GM19025 (cell line): ENCODE measurements at regions not wholly inside any gene's neighbourhood (a gene's known extent, or its start where the extent isn't known, plus 50 kb on each side); places are given as distances from the start of the nearest gene placed in this dataset.
"Not testable (repeated sequence)": the region's sequence is repeated elsewhere in the genome, so short reads cannot be mapped to it uniquely, and the experiment has no call there.

Experiments used
- ATAC-seq: cut with Tn5 transposase; IDR thresholded peaks from one replicate; pipeline ENCODE4 v1.9.1; 2021; ENCODE audit warnings: mild to moderate bottlenecking, low read depth, moderate library complexity; ENCODE audit not compliant: unreplicated experiment

DNA sequence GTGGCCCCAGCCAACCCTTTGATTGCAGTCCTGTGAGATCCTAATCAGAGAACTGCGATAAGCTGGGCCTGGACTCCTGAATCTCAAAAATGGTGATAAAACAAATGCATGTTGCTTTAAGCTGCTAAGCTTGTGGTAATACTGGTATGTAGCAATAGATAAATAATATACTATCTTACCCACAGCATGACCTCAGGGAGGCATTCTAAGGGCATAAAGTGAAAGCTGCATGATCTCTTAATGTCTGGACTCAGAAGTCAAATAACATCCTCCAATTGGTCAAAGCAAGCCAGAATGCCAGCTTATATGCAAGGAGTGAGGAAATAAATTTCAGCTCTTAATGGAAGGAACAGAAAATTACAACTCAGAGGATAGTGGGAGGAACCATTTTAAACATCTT, 246.1 kb downstream of the FSIP2 start:
- no peak for ATAC-seq

DNA sequence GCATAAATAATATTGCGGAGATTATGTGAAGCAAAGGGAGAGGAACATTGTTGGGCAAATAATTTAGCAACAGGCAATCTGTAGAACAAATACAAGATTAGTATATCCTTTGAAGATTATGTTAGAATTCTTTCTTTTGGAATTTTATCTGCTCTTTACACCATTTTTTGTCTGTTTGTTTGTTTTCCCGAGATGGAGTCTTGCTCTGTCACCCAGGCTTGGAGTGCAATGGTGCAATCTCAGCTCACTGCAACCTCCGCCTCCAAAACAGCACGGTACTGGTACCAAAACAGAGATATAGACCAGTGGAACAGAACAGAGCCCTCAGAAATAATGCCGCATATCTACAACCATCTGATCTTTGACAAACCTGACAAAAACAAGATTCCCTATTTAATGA, 250.3 kb downstream of the FSIP2 start:
- not testable (repeated sequence) for ATAC-seq

DNA sequence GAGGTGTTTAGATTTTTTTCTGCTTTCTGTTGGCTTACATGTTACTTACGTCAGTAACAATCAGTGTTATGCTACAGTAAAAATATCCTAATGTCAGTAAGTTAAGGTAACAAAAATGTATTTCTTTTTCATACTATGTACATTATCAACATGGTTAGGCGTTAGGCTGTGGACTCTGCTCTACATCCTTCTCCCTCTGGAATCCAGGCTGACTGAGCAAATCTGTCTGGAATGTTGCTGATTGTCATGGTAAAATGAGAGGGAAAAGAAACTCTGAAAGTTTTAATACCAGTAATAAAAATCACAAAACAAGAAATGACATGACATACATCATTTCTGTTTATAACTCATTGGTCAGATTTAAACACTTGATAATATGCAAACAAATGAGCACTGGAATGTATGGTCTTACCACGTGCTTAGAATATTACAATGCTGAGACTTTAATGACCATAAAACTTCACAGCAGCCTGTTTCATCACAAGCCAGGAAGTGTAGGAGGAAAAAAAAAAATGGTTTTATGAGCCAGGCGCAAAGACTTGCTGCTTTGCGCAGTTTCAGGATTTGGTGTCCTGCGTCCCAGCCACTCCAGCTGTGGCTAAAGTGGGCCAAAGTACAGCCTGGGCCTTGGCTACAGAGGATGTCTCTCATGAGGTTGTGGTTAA, 252.4 kb downstream of the FSIP2 start:
- ATAC-seq, result no peak

DNA sequence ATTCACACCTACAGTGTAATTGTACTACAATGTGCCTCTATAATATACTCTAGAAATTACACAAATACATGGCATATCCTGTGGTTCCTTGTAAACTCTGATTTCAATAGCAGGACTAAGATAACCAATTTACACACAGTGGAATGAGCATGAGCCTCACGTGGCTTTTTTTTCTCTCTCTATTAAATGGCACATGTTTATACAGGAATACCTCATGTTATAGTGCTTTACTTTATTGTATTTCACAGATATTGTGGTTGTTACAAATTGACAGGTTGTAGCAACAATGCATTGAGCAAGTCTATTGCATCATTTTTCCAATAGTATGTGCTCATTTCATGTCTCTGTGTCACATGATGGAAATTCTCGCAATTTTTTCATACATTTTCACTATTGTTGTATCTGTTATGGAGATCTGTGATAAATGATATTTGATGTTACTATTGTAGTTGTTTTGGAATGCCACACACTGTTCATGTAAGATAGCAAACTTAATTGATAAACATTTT, 260.0 kb downstream of the FSIP2 start:
- ATAC-seq, result no peak

DNA sequence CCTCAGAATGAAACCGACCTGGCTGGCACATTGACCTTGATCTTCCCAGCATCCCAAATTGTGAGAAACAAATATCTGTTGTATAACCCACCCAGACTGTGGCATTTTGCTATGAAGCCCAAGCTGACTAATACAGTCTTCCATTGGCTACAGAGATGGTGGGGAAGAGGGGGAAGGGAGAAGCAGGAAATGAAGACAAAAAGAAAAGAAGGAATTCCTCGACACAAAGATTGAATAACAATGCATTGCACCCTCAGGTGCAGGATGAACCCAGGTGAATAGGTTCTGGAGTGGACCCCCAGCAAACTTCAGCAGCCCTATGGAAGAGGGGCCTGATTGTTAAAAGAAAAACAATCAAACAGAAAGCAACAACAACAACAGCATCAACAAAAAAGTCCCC, 270.7 kb downstream of the FSIP2 start:
- no peak for ATAC-seq

DNA sequence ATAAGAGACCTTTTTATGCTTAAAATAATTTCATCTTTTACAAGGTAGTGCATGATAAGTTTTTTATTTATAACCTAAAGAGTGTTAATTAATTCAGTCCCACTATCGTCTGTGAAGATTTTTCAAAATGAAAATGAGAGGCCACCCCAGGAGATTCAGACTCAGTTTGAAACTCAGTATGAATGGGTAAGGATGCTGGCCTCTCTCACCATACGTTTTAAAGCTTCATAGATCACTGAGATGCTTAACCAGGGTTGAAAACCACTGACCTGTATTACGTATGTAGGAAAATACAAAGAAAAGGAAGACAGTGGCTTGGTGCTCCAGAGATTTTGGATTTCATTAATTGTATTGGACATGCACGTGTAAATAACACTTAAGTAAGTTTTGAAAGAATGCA, 278.7 kb downstream of the FSIP2 start:
- ATAC-seq, result no peak

DNA sequence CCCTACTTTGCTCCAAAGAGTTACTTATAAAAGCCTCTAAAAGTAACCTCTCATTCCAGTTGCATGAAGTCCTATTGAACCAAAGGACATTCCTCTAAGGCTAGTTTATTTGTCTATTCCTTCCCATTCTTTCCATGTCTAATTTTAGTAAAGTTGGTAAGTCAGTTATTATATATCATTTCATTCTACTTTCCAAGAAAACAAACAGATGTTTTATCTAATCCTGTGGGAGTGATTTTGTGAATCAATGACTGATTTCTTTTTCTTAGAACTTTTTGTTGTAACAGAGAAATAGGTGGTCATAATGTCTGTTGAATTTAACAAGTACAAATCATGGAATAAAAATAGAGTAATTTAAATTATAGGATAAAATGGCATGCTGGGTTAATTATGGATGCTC, 286.3 kb downstream of the FSIP2 start:
- no peak for ATAC-seq

DNA sequence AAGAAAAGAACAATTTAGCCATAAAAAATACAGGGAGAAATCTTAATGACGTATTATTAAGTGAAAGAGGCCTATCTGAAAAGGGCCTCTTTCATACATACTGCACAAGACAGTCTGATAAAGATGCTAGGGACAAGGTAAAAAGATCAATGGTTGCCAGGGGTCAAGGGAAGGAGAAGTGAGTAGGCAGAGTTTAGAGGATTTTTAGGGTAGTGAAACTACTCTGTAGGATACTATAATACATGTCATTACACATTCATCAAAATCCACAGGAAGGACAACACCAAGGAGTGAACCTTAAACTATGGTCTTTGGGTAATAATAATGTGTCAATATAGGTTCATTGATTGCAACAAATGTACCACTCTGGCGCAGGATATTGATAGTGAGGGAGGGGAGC, 289.3 kb downstream of the FSIP2 start:
- ATAC-seq, result no peak

DNA sequence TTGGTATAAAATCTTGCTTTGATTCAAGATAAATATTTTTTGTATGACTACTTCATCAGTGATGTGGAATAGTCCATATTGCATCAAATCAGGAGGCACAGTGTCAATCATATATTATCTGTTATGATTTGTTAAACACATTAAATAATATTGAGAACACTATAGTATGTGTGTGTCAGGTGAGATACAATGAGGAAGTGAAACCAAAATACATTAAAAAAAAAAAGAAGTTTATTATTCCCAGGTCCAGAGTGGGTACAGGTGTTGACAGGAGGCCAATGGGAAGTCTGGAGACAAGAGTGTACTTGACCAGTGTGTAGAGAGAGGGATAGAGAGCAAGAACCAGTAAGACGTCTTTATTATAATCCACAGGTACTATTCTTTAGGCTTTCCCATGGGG, 292.6 kb downstream of the FSIP2 start:
- ATAC-seq, result no peak

DNA sequence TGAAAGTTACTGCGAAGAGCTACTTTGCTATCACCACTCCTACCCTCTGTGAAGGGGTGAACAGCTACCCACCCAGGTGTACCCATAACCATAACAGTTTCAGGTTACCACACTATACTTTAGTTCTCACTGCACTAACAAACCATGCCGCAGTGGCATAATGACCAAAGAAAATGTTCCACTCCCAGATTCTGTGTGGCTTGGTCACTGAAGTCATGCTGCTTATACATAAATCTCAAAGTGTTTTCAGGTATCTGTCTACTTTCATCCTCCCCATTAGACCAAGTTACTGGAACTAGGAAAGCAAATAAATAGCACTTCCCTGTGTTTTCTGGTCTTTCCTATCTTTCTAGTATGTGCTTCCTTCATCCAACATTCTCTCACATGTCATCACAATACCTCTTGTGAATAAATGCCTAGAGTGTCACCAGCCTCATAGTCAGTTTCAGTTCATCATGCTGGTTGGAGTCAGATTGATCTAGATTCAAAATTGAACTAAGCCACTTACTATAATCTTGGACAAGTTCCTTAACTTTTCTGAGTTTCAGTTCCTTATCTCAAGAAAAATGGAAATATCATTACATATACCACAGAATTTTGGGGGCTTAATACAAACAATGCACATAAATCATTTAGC, 293.6 kb downstream of the FSIP2 start:
- ATAC-seq, result no peak

DNA sequence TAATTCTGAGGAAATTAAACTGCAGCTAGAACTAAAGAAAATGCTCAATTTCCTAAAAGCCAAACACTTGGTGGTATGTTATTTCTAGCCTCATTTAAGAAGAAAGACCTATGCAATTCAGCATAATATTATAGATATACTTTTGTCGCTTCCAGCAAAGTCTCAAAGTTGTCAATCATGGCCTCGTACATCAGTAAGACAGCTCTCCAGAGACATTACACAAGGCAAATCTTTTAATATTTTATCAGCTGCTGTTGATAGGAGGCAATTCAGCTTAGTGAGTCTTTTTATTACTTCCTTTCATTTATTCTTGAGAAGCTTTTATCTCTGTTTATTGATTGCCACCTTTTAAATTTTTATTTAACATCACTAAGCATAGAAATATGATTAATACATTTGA, 294.3 kb downstream of the FSIP2 start:
- no peak for ATAC-seq

DNA sequence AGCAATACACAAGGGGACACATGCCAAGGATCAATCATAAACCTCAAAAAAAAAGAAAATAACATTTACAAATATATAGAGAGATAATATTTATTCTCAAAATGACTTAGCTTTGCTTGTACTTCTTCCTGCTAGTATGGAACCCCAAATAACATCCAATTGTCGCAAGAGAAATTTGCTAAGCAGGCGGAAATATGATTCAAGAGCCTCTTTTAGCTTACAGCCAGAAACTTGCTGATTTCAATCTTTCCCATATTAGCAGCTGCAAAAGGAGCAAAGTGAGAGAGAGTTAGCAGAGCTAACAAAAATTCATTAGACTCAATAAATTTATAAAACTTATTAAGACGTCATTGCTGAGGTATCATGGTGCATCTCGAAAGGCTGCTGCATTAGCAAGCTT, 294.9 kb downstream of the FSIP2 start:
- no peak for ATAC-seq

DNA sequence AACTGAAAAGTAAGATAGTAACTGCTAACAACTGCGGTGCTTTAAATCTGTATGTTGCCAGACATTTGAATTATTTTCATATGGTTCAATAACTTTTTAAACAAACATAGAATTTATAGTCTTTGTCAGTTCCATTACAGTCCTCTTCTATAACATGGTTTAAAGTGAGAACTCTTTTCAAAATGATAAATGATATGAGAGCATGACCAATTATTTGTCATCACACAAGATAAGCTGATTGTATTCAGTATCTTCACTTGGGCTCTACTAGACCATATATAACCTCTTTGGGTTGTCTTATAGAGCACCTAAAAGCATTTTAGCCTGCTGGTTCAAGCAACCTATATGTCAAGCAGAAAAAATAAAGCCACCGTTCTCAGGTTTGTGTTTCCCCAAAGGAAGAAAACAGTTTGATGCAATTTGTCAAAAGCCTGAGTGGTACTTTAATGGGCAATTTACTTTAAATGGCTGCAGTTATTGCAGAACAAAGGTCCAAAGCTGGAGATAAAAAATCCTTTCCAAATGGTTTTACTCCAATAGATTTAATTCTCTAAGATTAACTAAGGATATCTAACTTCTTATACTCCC, 298.4 kb downstream of the FSIP2 start:
- no peak for ATAC-seq

DNA sequence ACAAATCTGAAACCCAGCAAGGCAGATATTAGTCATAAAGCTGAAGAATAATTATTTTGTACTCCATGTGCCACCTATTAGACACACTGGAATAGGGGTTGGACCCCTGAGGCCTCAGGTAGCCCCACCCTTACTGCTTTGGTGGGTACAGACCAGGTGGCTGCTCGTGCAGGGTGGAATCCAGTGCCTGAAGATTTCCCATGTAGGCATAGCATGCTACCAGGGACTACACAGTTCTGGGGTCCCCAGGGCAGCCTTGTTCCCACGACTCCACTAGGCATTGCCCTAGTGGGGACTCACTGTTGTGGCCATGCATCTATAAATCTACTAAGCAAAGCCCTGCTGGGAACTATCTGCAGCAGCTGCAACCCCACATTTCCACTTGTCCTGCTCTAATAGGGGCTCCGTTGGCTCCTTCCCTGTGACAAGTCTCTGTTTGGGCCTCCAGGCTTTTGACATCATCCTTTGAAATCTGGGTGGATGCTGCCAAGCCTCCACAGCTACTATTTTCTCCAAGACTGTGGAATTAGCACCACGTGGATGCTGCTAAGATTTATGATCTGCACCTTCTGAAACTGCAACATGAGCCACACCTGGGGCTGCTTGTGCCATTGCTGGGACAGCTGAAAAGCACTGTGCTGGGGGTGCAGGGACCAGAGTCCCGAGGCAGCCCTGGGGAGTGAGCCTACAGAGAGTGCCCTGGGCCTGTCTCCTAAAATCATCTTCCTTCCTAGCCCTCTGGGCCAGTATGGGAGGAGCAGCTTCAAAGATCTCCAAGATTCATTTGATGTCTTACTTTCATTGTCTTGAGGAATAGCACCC, 303.8 kb downstream of the FSIP2 start:
- ATAC-seq, result no peak

DNA sequence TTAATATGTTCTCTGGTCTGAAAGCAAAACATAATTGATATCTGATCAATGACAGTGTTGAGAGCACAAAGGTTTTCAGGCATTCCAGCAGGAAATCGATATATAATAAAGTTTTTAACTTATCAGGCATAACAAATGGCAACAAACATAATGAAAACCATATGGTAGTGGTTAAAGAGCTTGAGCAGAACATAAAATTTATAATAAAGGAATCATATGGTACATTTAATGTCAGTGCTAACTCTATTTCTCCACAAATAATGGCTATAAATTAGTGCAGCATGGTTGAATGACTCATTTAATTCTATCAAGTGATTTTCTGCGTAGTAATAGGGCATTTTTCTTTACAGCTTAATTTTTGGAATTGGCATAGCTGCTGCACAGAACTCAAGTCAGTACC, 306.2 kb downstream of the FSIP2 start:
- ATAC-seq, result no peak

DNA sequence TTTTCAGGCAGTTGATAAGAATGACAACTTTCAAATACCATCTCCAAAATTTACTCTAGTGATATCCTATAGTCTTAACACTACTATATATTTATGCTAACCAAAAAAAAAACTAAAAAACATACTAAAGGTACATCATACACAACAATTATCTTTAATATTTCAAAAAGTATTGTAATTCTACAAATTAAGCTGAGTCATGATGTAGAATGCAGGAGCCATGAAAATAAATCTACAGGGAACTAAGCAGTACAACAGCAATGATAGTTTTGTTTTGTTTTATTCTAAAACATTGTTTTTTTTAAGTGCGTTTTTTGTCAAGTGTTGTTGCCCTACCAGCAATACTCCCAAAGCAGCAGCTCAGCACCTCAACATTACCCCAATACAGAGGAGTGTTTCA, 314.3 kb downstream of the FSIP2 start:
- no peak for ATAC-seq

DNA sequence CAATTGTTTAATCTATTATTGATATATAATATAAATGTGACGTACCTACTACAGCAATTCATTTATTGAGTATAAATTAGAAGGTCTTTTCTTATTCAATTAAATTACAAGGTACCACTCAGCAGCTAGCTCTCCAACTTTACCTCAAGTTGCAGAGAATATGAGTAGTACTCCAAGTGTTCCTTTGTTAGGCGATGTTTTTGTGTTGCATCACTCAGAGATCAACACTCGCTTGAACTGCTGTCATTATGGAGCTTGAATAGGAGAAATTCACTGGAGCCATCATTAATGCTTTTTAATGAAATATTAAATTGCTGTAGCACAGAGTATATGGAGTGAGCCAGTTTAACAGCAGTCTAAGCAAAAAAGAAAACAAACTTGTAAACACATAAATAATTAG, 320.0 kb downstream of the FSIP2 start:
- no peak for ATAC-seq

DNA sequence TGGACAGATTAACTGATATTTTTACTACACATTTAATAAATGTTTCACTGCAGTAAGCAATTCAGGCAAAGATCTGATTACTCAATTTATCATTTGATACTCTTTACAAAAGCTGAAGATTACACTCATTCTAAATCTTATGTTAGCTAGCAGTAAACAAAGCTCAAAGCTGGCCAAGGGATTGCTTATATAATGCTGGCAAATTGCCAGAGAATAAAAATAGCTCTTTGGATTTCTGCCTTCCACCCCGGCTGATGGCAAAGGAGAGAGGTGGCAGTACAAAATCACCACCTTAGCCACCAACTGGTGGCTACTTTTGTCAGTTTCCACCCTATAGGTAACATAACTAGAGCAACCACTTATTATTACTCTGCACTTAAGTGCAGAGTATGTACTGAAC, 320.5 kb downstream of the FSIP2 start:
- ATAC-seq, result no peak

DNA sequence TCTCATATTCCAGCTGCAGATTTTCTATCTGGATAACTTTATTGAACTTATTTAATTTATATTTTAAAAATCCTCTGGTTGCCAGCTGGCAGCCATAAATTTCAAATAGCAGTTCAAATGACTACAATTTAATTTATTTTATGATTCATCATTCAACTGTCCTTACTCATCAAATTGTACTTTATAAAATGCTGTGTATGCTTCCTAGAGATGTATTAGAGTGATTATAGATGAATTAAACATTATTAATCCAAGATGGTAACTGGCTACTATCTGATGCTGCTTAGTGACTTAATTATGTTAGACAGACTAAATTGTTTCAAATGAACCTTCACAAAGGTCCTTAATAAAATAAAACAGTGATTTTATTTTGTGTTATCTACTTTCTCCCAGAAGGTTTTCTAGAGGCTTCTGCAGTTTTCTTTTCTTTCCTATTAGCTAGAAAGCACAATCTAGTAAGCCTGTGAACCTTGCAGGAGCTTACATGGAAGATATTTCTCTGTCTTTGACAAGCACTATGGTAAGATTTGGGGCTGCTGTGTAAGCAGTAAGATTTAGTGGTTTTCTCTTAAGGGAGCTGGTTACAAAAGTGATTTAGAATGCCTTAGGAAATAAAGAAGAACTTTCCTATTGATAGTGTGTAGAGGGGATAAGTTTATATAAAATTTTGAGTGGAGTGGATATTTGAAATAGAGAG, 322.3 kb downstream of the FSIP2 start:
- no peak for ATAC-seq

DNA sequence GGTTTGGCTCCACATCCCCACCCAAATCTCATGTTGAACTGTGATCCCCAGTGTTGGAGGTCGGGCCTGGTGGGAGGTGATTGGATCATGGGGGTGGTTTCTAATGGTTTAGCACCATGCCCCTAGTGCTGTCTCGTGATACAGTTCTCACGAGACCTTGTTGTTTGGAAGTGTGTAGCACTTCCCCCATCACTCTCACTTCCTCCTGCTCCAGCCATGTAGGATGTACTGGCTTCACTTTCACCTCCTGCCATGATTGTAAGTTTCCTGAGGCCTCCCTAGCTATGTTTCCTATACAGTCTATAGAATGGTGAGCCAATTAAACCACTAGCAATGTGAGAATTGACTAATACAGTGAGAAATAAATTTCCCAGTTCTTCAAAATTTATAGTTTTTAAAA, 325.9 kb downstream of the FSIP2 start:
- no peak for ATAC-seq

DNA sequence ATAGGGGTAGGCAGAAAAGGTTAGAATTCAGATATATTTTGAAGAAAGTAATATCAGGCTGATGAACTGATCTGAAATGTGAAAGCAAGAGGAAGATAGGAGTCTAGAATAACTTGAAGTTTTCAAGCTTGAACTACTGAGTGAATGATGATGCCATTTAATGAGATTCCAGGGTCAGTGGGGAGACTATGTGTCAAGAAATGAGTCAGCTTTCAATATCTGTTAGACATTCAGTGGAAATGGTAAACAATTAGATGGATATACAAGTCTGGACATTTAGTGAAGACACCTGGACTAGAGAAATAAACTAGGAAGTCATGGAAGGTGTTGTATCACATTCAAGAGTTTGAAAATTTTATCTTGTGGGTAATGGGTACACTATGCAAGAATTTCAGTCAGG, 326.9 kb downstream of the FSIP2 start:
- ATAC-seq, result no peak
